ENCODE measurements at regions not wholly inside any gene's neighbourhood (a gene's known extent, or its start where the extent isn't known, plus 50 kb on each side); places are given as distances from the start of the nearest gene placed in this dataset.

DNA sequence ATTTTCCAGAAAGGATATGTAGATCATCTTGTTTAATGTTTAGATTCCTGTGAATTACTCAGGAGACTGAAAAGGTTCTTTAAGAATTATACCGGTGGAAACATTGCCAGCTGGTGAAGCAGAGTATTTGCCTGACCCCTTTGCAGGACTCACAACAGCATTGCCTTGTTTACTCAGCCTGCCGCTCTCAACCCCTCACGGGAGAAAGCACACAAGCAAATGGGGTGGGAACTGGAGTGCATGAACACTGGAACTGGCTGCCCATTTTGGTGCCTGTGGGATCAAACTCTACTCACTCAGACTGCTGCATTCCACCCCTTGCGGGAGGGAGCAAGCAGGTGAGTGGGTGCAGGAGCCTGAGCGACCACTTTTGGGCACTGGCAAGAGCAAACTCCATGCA lies 804.7 kb upstream of the SLITRK1 start:
- TF ChIP-seq CTCF (conservative IDR thresholded peaks at IDR 0.05; ENCODE audit: low read length) (no peak), EZH2phosphoT487 (IDR thresholded peaks at IDR 0.05; ENCODE audit: borderline replicate concordance, low read depth, low read length) (no peak)
